Anterior cingulate cortex (tissue), 58 donors: ENCODE measurements at regions not wholly inside any gene's neighbourhood (a gene's known extent, or its start where the extent isn't known, plus 50 kb on each side); places are given as distances from the start of the nearest gene placed in this dataset.

ENCODE experiments used
- DNase-seq, 58 donors: peaks; one replicate each; lab custom pipeline; 2025; lab: John Stamatoyannopoulos, UW

DNA sequence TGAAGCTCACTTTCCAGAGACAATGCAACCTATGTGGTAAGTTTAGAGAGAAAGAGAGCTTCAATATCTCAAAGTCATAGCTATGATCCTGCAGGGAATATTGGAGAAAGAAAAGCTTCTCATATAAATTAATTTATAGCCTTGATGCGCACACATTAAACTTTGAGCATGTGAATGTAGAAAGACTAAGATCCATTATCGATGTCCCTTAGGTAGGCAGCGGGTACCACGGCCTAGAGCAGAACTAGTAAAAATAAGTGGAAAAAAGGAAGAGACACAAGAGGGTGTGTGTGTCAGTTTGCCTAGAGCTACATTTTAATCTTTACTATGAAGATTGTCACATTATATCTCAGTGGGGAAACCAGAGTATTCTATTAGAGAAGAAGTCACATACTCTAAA, 685.6 kb downstream of the AMY1C start:
- no peak for DNase-seq

GRCh38 chr1:104440011-104440410, 690.3 kb downstream of the AMY1C start:
- DNase-seq = no peak

- DNase-seq = no peak
Measured at GRCh38 chr1:104456724-104457123, 707.0 kb downstream of the AMY1C start.

GRCh38 chr1:104459886-104460285, 710.2 kb downstream of the AMY1C start:
- DNase-seq = no peak

- no peak for DNase-seq
Measured at GRCh38 chr1:104460880-104461279, 711.2 kb downstream of the AMY1C start.

DNA sequence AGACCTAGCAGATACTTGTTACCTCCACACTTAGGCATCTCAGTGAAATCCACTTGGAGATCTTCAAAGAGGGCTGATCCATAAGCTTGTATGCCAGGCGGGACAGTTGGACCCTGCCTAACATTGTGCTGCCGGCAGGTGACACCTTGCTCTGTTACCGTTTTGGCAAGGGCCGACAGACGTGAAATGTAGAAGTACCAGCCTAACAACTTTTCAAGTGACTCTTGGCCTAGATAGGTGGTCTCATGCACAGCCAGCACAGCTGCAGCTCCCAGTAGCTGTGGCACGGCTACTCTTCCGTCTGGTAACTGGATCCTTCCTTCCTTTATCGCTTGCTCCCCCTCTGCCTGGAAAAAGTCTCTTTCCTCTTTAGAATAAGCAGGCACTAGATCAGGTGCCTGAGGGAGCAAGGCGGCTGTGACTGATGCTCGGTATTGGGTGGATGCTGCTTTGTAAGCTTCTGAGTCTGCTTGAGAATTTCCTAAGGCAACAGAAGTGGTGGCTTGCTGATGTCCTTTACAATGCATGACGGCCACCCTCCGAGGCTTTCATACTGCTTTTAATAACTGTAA, 713.5 kb downstream of the AMY1C start:
- DNase-seq = no peak

GRCh38 chr1:104466068-104466467, 716.4 kb downstream of the AMY1C start:
- DNase-seq = no peak

DNA sequence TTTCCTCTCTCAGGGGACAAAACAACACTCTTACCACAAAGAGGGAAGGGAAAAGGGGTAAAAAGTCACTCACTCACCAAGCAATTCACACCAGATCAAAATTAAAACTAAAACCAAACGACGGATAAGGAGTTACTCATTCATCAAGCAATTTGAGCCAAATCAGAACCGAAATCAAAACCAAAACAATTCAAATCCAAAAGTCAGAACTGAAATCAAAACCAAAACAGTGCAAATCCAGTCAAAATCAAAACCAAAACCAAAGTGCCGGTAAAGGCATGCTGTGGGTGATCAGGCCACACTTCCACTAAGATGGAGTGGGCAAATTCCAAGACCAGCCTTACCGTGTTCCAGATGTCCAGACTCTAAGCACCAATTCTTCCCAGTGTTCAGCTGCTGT, 717.9 kb downstream of the AMY1C start:
- DNase-seq = no peak

- no peak for DNase-seq
Measured at GRCh38 chr1:104468282-104468681, 718.6 kb downstream of the AMY1C start.

DNA sequence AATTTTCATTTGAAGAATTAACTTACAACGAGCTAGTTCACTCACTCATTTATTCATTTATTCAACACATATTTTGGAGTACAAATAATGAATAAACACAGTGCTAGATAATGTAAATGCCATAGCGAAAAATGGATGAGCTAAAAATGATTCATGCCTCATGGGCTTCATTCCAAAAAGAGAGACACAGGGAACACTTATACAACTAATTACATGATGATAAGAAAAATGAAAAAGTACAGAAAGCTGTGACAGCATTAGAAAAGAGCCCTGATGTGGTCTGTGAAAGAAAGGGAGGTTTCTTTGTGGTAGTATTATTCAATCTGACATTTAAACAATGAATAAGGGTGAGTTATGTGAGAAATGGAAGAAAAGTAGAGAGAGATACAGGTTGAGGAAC, 726.4 kb downstream of the AMY1C start:
- no peak for DNase-seq

- DNase-seq = no peak
Measured at GRCh38 chr1:104488296-104489015, 738.8 kb downstream of the AMY1C start.

DNA sequence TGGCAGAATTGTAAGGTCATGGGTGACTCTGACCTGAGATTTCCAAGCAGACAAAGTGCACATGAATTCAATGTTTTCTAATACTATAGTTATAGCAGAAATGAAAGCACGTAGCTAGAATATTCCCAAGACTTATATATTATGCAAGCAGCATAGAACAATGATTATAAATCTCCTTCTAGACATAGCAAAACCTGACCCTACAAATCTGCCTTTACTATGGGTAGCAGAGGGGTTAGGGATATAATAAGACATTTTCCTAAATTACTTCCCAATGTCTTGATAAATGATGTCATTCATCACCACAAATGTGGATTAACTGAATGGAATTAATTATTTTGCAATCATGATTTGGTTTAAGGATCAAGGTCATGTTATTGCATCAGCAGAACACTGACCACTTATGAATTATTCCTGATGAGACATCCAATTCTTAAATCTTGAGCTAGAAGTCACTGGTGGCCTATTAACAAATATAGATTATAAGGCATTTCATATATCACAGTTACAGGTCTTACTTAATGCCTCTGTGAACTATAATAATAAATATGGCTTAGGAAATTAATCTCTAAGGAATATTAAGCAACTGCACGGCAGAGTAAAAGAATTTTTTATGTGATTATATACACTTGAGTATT, 776.6 kb downstream of the AMY1C start:
- DNase-seq = no peak

GRCh38 chr1:104531990-104532389, 782.3 kb downstream of the AMY1C start:
- no peak for DNase-seq

DNA sequence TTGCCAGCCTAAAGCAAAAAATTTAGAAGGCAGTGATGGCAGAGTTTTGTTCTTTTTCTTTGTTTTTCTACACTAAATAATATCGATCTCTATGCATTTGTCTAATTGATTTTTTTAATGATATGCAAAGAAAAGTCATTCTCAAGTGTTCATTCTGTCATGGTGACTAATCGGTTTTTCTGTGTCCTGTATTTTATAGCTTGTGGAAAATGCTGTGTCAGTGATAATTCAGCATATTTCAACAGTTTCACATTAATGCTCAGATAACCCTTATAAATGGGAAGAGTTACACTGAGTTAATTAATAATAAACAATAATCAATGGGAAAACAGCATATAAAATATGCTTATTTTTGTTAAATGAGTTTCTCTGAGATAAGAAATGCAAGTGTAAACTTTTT, 824.9 kb downstream of the AMY1C start:
- DNase-seq = no peak

DNA sequence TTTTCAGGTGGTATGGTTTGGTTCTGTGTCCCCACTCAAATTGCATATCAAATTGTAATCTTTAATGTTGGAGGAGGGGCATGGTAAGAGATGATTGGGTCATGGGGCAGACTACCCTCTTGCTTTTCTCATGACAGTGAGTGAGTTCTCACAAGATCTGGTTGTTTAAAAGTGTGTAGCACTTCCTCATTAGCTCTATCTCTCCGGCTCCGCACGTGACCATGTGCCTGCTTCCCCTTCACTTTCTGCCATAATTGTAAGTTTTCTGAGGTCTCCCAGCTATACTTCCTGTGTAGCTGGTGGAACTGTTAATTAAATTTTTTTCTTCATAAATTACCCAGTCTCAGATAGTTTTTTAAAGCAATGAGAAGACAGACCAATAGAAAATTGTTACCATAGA, 843.2 kb downstream of the AMY1C start:
- no peak for DNase-seq

DNA sequence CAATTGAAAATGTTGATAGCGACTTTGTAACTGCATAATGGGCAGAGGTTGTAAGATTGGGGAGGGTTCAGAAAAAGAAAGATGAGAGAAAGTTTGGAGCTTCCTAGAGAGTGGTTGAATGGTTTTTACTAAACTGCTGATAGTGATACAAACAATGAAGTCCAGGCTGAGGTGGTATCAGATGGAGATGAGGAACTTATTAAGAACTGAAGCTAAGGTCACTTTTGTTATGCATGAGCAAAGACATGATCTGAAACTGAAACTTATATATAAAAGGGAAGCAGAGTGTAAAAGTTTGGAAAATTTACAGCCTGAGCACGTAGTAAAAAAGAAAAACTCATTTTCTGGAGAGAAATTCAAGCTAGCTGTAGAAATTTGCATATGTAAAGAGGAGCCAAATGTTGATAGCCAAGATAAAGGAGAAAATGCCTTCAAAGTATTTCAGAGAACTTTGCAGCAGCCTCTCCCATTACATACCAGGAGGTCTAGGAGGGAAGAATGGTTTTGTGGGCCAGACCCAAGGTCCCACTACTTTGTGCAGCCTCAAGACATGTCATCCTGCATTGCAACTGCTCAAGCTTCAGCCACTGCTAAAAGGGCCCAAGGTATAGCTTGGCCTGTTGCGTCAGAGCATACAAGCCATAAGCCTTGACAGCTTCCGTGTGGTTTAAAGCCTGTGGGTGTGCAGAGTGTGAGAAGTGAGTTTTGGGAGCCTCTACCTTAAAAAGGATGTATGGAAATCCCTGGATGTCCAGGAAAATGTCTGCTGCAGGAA, 843.9 kb downstream of the AMY1C start:
- DNase-seq = peak in 1 of 58 donors; percentile 2

GRCh38 chr1:104617474-104617873, 867.8 kb downstream of the AMY1C start:
- DNase-seq = no peak

DNA sequence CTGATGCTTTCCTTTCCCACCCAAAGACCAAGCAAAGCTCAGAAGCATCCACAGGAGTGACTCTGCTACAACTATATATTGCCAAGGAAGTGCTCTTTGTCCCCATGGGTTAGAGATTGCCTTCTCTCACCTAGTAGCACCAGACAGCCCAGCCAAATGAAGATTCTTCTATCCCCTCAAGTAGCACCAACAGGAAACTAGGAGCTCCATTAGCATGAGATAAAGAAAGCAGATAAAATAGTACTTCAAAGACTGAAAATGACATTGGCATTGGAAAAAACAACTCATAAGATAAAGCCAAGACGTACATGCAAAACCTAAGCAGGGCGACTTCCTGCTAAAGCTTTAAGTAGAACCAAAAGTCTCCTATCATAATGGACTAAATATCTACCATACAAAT, 871.5 kb downstream of the AMY1C start:
- DNase-seq = no peak

- no peak for DNase-seq
Measured at GRCh38 chr1:104624538-104624937, 874.8 kb downstream of the AMY1C start.

DNA sequence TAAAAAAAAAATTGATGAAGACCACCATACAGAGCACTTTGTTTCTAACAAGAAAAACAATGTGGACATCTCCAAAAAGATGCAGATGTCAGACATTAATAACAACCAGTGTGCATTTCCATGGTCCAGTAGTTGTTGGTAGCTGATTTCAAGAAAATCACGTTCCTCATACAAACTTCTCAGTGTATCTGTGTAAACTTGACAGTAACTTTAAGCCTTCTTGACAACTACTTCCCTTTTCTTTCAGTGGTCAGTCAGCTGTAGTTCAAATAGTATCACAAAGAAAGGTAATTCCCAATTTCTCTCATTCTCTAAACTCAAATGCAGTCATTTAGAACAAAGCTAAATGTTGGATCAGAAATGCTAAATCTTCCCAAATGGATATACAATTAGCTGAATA, 879.9 kb downstream of the AMY1C start:
- DNase-seq = no peak

GRCh38 chr1:104630567-104631149, 881.0 kb downstream of the AMY1C start:
- DNase-seq = no peak
